ENCODE measurements at regions not wholly inside any gene's neighbourhood (a gene's known extent, or its start where the extent isn't known, plus 50 kb on each side); places are given as distances from the start of the nearest gene placed in this dataset.

DNA sequence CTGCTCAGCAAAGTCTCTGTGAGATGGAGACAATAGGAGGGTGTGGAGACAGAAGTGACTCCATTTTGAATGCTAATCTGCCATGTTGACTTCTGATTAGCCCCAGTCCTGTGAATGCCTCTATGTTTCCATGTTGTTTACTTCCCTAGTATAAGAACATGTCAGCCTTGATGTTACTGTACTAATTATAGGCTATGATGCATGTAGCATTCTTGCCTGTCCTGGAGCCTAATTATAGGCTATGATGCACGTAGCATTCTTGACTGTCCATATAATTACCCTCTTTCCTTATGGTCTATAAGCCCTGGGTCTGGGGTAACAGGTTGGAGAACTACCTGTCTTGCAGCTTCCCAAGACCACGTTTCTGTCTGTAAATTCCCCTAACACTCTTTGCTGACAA lies 353.3 kb upstream of the CLINT1 start:
- H3K4me2 ChIP-seq (ENCODE audit: control insufficient read depth, insufficient read depth) = no peak overlapping the region
- H3K4me3 ChIP-seq = no peak overlapping the region
- no peaks in the 10 kb centered on the region for H3K9me3 ChIP-seq (replicated peaks; ENCODE audit: control insufficient read depth, insufficient read depth, low read length)
- H3K27ac ChIP-seq (ENCODE audit: control insufficient read depth, insufficient read depth) = no peak overlapping the region
- ChIA-PET CTCF (no interaction called here), RAD21 (ENCODE audit: unreplicated experiment) (no interaction called here), POLR2A (no interaction called here), SMC1A (ENCODE audit: uncharacterized antibody, unreplicated experiment) (interaction anchor here (0.6 kb wide), 1 partner anchor 175 kb away, joined by 3 read pairs; no protein-coding TSS in a partner anchor)
- intact Hi-C loops (cut with micrococcal nuclease; ENCODE audit: unreplicated experiment) = no loop called here
- ATAC-seq = no peak
- 2% methylated on average over 2 of the region's 2 CpGs for WGBS (ENCODE audit: insufficient coverage, insufficient replicate concordance, low lambda C conversion rate, missing lambda C conversion rate)
- no peaks in the 10 kb centered on the region for H3K36me3 ChIP-seq (ENCODE audit: control insufficient read depth in 2 of 2, insufficient read depth in 2 of 2, low read length in 1 of 2)
- DNase-seq (ENCODE audit: low read depth, low spot score) = no peak
- no peak overlapping the region for H3K9ac ChIP-seq (ENCODE audit: control insufficient read depth, insufficient read depth, low read length)
- no peaks in the 10 kb centered on the region; a peak in 1 of 4 replicates for H3K27me3 ChIP-seq (replicated peaks in 1 of 2; ENCODE audit: control insufficient read depth in 2 of 2, insufficient read depth in 2 of 2, low read length in 1 of 2)
- FAIRE-seq = peak; percentile 7
- no peaks in the 10 kb centered on the region for H3K79me2 ChIP-seq (ENCODE audit: control insufficient read depth, insufficient read depth, low read length)
- TF ChIP-seq, protein P1, sequence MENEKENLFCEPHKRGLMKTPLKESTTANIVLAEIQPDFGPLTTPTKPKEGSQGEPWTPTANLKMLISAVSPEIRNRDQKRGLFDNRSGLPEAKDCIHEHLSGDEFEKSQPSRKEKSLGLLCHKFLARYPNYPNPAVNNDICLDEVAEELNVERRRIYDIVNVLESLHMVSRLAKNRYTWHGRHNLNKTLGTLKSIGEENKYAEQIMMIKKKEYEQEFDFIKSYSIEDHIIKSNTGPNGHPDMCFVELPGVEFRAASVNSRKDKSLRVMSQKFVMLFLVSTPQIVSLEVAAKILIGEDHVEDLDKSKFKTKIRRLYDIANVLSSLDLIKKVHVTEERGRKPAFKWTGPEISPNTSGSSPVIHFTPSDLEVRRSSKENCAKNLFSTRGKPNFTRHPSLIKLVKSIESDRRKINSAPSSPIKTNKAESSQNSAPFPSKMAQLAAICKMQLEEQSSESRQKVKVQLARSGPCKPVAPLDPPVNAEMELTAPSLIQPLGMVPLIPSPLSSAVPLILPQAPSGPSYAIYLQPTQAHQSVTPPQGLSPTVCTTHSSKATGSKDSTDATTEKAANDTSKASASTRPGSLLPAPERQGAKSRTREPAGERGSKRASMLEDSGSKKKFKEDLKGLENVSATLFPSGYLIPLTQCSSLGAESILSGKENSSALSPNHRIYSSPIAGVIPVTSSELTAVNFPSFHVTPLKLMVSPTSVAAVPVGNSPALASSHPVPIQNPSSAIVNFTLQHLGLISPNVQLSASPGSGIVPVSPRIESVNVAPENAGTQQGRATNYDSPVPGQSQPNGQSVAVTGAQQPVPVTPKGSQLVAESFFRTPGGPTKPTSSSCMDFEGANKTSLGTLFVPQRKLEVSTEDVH (IDR thresholded peaks at IDR 0.05; ENCODE audit: low read depth, partially characterized antibody) = no peak
- no peak for TF ChIP-seq NR2C1 (IDR thresholded peaks at IDR 0.05)
- TF ChIP-seq NFXL1 (IDR thresholded peaks at IDR 0.05; ENCODE audit: borderline replicate concordance) = no peak
- no peak for TF ChIP-seq MYC (IDR thresholded peaks at IDR 0.05; ENCODE audit: insufficient read depth, insufficient read length, insufficient replicate concordance, low read length, severe bottlenecking)
- TF ChIP-seq NRF1 (conservative IDR thresholded peaks at IDR 0.05; ENCODE audit: low read depth, low read length) = no peak
- TF ChIP-seq, protein P2, sequence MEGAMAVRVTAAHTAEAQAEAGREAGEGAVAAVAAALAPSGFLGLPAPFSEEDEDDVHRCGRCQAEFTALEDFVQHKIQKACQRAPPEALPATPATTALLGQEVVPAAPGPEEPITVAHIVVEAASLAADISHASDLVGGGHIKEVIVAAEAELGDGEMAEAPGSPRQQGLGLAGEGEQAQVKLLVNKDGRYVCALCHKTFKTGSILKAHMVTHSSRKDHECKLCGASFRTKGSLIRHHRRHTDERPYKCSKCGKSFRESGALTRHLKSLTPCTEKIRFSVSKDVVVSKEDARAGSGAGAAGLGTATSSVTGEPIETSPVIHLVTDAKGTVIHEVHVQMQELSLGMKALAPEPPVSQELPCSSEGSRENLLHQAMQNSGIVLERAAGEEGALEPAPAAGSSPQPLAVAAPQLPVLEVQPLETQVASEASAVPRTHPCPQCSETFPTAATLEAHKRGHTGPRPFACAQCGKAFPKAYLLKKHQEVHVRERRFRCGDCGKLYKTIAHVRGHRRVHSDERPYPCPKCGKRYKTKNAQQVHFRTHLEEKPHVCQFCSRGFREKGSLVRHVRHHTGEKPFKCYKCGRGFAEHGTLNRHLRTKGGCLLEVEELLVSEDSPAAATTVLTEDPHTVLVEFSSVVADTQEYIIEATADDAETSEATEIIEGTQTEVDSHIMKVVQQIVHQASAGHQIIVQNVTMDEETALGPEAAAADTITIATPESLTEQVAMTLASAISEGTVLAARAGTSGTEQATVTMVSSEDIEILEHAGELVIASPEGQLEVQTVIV (IDR thresholded peaks at IDR 0.05; ENCODE audit: borderline replicate concordance, partially characterized antibody) = no peak
- TF ChIP-seq, protein P3, sequence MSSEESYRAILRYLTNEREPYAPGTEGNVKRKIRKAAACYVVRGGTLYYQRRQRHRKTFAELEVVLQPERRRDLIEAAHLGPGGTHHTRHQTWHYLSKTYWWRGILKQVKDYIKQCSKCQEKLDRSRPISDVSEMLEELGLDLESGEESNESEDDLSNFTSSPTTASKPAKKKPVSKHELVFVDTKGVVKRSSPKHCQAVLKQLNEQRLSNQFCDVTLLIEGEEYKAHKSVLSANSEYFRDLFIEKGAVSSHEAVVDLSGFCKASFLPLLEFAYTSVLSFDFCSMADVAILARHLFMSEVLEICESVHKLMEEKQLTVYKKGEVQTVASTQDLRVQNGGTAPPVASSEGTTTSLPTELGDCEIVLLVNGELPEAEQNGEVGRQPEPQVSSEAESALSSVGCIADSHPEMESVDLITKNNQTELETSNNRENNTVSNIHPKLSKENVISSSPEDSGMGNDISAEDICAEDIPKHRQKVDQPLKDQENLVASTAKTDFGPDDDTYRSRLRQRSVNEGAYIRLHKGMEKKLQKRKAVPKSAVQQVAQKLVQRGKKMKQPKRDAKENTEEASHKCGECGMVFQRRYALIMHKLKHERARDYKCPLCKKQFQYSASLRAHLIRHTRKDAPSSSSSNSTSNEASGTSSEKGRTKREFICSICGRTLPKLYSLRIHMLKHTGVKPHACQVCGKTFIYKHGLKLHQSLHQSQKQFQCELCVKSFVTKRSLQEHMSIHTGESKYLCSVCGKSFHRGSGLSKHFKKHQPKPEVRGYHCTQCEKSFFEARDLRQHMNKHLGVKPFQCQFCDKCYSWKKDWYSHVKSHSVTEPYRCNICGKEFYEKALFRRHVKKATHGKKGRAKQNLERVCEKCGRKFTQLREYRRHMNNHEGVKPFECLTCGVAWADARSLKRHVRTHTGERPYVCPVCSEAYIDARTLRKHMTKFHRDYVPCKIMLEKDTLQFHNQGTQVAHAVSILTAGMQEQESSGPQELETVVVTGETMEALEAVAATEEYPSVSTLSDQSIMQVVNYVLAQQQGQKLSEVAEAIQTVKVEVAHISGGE (CRISPR knock-in tag; IDR thresholded peaks at IDR 0.05) = no peak
- no TSS peak for BruUV-seq (replicated peaks)
- in situ Hi-C loops (cut with MboI) = no loop called here
- H4K20me1 ChIP-seq (ENCODE audit: control insufficient read depth, insufficient read depth) = no peaks in the 10 kb centered on the region
- H2AFZ ChIP-seq (ENCODE audit: control insufficient read depth, low read depth, low read length) = no peak overlapping the region
- H3K4me1 ChIP-seq (ENCODE audit: control insufficient read depth, insufficient read depth, low read length) = no peaks in the 10 kb centered on the region
